ENCODE measurements at regions not wholly inside any gene's neighbourhood (a gene's known extent, or its start where the extent isn't known, plus 50 kb on each side); places are given as distances from the start of the nearest gene placed in this dataset.

- no peak overlapping the region for H3K4me3 ChIP-seq (ENCODE audit: low read length)
- no peak for DNase-seq (ENCODE audit: low read depth)
- no peak for TF ChIP-seq CTCF (IDR thresholded peaks at IDR 0.05; ENCODE audit: insufficient read depth, low read depth, low read length, missing control alignments)
Observed at GRCh38 chr10:120799849-120800248, 51.3 kb upstream of the WDR11 start.

GRCh38 chr10:120800528-120801323 lies 50.4 kb upstream of the WDR11 start:
- H3K4me3 ChIP-seq (ENCODE audit: low read length): no peak overlapping the region
- no peak for DNase-seq (ENCODE audit: low read depth)
- TF ChIP-seq CTCF (IDR thresholded peaks at IDR 0.05; ENCODE audit: insufficient read depth, low read depth, low read length, missing control alignments): no peak

All from epithelial cell of esophagus (primary cell).